Testis (tissue), 2 donors: ENCODE measurements at regions not wholly inside any gene's neighbourhood (a gene's known extent, or its start where the extent isn't known, plus 50 kb on each side); places are given as distances from the start of the nearest gene placed in this dataset.

Experiments used
- CTCF ChIP-seq, 3 experiments: fragments of 450-650 bp in 2 of 3; fragments of 200-600 bp in 1 of 3; sonication (generic) in 1 of 3; IDR thresholded peaks; one replicate each; pipeline ENCODE4 v1.5.1; 2016 to 2019; ENCODE audit warnings: antibody characterized with exemption in 3 of 3, mild to moderate bottlenecking in 2 of 3, moderate library complexity in 1 of 3
- POLR2A ChIP-seq: fragments of 450-650 bp; IDR thresholded peaks from one replicate; pipeline ENCODE4 v1.6.1; 2017; ENCODE audit warnings: antibody characterized with exemption, mild to moderate bottlenecking, moderate library complexity

DNA sequence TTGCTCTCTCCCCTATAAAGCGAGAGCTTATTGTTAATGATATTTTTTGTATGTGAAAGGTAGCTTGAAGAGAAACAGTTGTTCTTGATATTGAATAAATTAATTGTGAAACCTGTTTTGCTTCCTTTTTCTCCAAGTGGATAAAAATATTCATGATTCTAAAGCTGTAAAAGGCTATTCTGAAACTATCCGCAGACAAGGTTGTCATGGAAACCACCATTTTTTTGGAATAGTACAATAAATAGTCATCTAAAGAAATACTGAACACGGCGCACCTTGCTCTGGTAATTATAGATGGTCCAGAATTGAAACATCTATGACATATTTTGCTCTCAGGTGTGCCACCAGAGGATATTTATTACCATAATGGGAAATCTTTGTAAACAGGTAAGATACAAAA is 1103.0 kb upstream of the SLC39A10 start:
- TF ChIP-seq CTCF (IDR thresholded peaks at IDR 0.05): no peak
- no peak for TF ChIP-seq POLR2A
